ENCODE measurements at regions not wholly inside any gene's neighbourhood (a gene's known extent, or its start where the extent isn't known, plus 50 kb on each side); places are given as distances from the start of the nearest gene placed in this dataset.

DNA sequence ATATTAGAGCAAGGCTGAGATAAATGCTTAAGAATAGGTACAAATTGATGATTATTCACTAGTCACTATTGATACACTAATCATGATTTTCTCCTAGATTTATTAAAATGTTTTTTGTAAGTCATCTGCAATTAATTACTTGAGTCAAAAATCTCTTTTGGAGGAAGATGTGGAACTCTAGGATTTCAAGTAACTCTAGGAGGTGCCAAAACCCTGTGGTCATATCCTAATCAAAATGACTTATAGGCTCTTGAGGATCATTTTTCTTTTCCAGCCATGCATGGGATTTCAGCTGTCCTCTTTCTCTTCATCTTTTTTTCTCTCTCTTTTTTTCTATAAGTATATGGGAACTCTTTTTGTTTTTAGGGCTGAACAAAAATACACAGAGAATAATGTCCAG, 141.8 kb upstream of the CD180 start:
- Histone ChIP-seq H3K27ac (ENCODE audit: poor library complexity, severe bottlenecking) (no peak overlapping the region), H3K4me1 (ENCODE audit: insufficient read depth, poor library complexity, severe bottlenecking) (no peaks in the 10 kb centered on the region), H3K27me3 (ENCODE audit: insufficient read depth, poor library complexity, severe bottlenecking) (no peaks in the 10 kb centered on the region), H3K9me3 (ENCODE audit: severe bottlenecking) (no peaks in the 10 kb centered on the region), H3K36me3 (ENCODE audit: low read depth) (no peaks in the 10 kb centered on the region), H3K4me3 (ENCODE audit: severe bottlenecking) (no peak overlapping the region)
- DNase-seq (ENCODE audit: low spot score): no peak
- no peak for ATAC-seq (ENCODE audit: low read depth)
- no peak for TF ChIP-seq CTCF (IDR thresholded peaks at IDR 0.05; ENCODE audit: poor library complexity, severe bottlenecking)

- no peak overlapping the region for H3K27ac ChIP-seq (ENCODE audit: poor library complexity, severe bottlenecking)
- TF ChIP-seq CTCF (IDR thresholded peaks at IDR 0.05; ENCODE audit: poor library complexity, severe bottlenecking): no peak
Observed at GRCh38 chr5:67337751-67338150, 141.2 kb upstream of the CD180 start.

DNA sequence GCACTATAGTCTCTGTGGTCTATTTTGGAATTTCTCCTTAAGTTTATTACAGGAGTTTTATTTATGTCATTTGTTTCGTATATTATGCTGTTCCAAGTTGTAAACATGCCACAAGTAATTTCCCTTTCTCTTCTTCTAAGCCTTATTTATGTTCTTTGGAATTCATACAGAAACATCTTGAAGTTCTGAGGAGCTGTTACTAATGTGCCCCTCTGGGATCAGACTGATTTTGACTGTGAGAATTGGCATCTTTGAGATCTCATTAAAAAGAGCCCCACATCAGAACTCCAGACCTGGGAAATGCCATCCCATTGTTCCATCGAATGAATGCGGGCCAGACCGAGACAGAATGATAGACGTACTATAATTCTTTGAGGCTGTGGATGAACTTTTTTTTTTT, 138.8 kb upstream of the CD180 start:
- no peaks in the 10 kb centered on the region for H3K27me3 ChIP-seq (ENCODE audit: insufficient read depth, poor library complexity, severe bottlenecking)
- TF ChIP-seq CTCF (IDR thresholded peaks at IDR 0.05; ENCODE audit: poor library complexity, severe bottlenecking): no peak
- no peak overlapping the region for H3K27ac ChIP-seq (ENCODE audit: poor library complexity, severe bottlenecking)
- H3K4me1 ChIP-seq (ENCODE audit: insufficient read depth, poor library complexity, severe bottlenecking): no peaks in the 10 kb centered on the region
- no peak overlapping the region for H3K4me3 ChIP-seq (ENCODE audit: severe bottlenecking)
- H3K9me3 ChIP-seq (ENCODE audit: severe bottlenecking): peaks cover 7% of the 10 kb centered on the region
- H3K36me3 ChIP-seq (ENCODE audit: low read depth): no peaks in the 10 kb centered on the region
- no peak for DNase-seq (ENCODE audit: low spot score)
- ATAC-seq (ENCODE audit: low read depth): no peak

More at GRCh38 chr5:67337751-67338150, 141.2 kb upstream of the CD180 start:
- no peak for DNase-seq (ENCODE audit: low spot score)
- Histone ChIP-seq H3K27me3 (ENCODE audit: insufficient read depth, poor library complexity, severe bottlenecking) (no peaks in the 10 kb centered on the region), H3K9me3 (ENCODE audit: severe bottlenecking) (no peaks in the 10 kb centered on the region), H3K4me3 (ENCODE audit: severe bottlenecking) (no peak overlapping the region), H3K36me3 (ENCODE audit: low read depth) (no peaks in the 10 kb centered on the region), H3K4me1 (ENCODE audit: insufficient read depth, poor library complexity, severe bottlenecking) (no peaks in the 10 kb centered on the region)
- no peak for ATAC-seq (ENCODE audit: low read depth)

- H3K9me3 ChIP-seq (ENCODE audit: severe bottlenecking): peaks cover 7% of the 10 kb centered on the region
- H3K27me3 ChIP-seq (ENCODE audit: insufficient read depth, poor library complexity, severe bottlenecking): no peaks in the 10 kb centered on the region
- H3K27ac ChIP-seq (ENCODE audit: poor library complexity, severe bottlenecking): no peak overlapping the region
- no peak overlapping the region for H3K4me3 ChIP-seq (ENCODE audit: severe bottlenecking)
- TF ChIP-seq CTCF (IDR thresholded peaks at IDR 0.05; ENCODE audit: poor library complexity, severe bottlenecking): no peak
- H3K36me3 ChIP-seq (ENCODE audit: low read depth): no peaks in the 10 kb centered on the region
- ATAC-seq (ENCODE audit: low read depth): no peak
- H3K4me1 ChIP-seq (ENCODE audit: insufficient read depth, poor library complexity, severe bottlenecking): no peaks in the 10 kb centered on the region
- DNase-seq (ENCODE audit: low spot score): no peak
Observed at GRCh38 chr5:67334373-67334772, 137.8 kb upstream of the CD180 start.

DNA sequence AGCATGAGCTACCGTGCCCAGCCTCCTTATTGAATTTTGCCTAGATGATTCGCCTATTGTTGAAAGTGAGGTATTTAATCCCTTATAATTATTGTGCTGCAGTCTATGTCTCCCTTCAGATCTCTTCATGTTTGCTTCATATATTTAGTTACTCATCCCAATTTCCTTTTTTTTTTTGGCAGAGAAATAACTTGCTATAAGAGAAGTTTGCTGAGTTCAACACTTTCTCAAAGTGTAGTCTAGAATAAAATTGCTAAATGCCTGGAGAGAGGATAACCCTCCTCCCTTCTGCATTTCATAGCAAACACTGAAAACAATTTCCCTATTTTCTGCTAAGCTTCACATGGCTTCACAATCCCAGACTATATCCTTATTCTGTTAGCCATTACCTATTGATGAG, 136.6 kb upstream of the CD180 start:
- H3K4me1 ChIP-seq (ENCODE audit: insufficient read depth, poor library complexity, severe bottlenecking): no peaks in the 10 kb centered on the region
- H3K9me3 ChIP-seq (ENCODE audit: severe bottlenecking): peaks cover 7% of the 10 kb centered on the region
- ATAC-seq (ENCODE audit: low read depth): no peak
- DNase-seq (ENCODE audit: low spot score): no peak
- no peak overlapping the region for H3K4me3 ChIP-seq (ENCODE audit: severe bottlenecking)
- no peaks in the 10 kb centered on the region for H3K27me3 ChIP-seq (ENCODE audit: insufficient read depth, poor library complexity, severe bottlenecking)
- no peaks in the 10 kb centered on the region for H3K36me3 ChIP-seq (ENCODE audit: low read depth)
- H3K27ac ChIP-seq (ENCODE audit: poor library complexity, severe bottlenecking): no peak overlapping the region
- TF ChIP-seq CTCF (IDR thresholded peaks at IDR 0.05; ENCODE audit: poor library complexity, severe bottlenecking): no peak

All from RWPE2 (cell line).